22Rv1 (cell line): ENCODE measurements at regions not wholly inside any gene's neighbourhood (a gene's known extent, or its start where the extent isn't known, plus 50 kb on each side); places are given as distances from the start of the nearest gene placed in this dataset.

Experiments used
- CTCF ChIP-seq: fragments of 450-650 bp; IDR thresholded peaks from 2 replicates; pipeline ENCODE4 v1.5.1; 2017; ENCODE audit warnings: mild to moderate bottlenecking
- ZFX ChIP-seq: fragments of 450-650 bp; IDR thresholded peaks from 2 replicates; pipeline ENCODE4 v1.6.1; 2017; ENCODE audit warnings: antibody characterized with exemption, borderline replicate concordance

- no peak for TF ChIP-seq CTCF
- TF ChIP-seq ZFX = no peak
Measured at GRCh38 chr3:140766465-140766864, 88.6 kb downstream of the TRIM42 start.
